Fibroblast of the conjunctiva (primary cell): ENCODE measurements at regions not wholly inside any gene's neighbourhood (a gene's known extent, or its start where the extent isn't known, plus 50 kb on each side); places are given as distances from the start of the nearest gene placed in this dataset.
A peak's percentile ranks its signal among the peaks of the same experiment; 100 is the strongest.

Source experiments
- DNase-seq: peaks from one replicate; pipeline ENCODE4 v3.0.0-alpha.2; 2010; ENCODE audit warnings: low read depth

- peak; percentile 33 for DNase-seq
These were observed 133.4 kb upstream of the SMAD3 start for GRCh38 chr15:66931768-66932633.

- DNase-seq, result no peak
These were observed 132.8 kb upstream of the SMAD3 start for GRCh38 chr15:66932634-66933024.

GRCh38 chr15:66933932-66934867 is 131.2 kb upstream of the SMAD3 start:
- no peak for DNase-seq

GRCh38 chr15:66934868-66935520 is 130.4 kb upstream of the SMAD3 start:
- no peak for DNase-seq

DNA sequence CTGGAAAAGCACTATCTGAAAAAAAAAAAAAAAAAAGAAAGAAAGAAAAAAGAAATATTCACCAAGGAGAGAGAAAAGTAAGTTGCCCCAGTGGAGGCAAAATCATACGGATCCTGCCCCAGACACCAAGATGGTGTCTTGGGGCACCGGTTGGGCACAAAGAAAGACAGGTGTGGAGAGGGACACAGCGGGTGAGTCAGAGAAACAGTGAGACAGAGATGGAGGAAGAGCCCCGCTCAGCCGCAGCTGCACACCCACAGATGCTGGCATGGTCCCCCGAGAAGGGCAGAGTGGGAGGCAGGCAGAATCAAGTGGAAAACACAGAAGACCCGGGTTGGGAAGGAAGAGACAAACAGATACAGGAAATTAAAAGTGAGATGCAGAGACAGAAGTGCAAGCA is 129.7 kb upstream of the SMAD3 start:
- DNase-seq, result no peak

GRCh38 chr15:66936109-66936860 is 129.1 kb upstream of the SMAD3 start:
- DNase-seq, result peak; percentile 59

- DNase-seq, result no peak
These were observed 128.4 kb upstream of the SMAD3 start for GRCh38 chr15:66936861-66937582.

DNA sequence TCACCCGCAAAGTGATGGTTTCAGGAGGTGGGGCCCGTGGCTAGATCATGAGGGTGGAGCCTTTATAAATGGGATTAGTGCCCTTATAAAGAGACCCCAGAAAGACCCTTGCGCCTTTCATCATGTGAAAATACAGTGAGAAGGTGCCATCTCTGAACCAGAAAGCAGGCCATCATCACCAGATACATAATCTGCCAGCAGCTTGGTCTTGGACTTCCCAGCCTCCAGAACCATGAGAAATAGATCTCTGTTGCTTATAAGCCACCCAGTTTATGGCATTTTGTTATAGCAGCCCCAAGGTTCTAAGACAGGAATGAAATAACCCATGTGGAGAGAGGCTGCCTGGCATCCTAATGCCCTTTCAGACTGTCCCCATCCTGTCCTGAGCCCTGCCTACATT is 127.8 kb upstream of the SMAD3 start:
- no peak for DNase-seq

DNA sequence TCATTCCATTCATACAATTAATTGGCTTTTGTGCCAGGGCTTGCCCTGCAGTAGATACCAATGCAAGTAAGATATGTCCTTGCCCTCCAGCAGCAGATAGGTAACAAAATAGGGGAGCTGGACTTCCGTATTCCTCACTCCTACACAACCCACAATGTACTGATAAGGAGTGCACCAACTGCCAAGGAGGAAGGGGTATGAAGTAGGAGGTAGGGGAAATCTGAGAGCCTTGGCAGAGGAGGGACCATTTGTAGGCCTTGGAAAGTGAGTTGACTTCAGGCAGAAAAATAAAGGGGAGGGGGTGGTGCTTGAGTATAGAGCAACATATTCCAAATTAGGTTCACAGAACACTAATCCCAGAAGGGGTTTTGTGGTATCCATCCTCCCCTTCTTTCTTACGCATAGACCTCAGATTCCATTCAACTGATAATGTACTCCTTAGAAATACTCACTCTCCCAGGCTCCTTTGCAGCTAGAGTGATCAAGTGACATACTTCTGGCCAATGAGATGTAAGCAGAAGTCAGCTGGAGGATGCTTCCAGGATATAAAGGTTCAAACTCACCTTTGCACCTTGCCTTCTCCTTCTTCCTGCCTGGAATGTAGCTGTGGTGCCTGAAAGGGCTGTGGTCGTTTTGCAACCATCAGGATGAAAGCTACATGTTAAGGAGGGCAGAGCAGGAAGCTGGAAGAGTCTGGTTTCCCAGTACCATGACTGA is 127.1 kb upstream of the SMAD3 start:
- DNase-seq, result no peak

DNA sequence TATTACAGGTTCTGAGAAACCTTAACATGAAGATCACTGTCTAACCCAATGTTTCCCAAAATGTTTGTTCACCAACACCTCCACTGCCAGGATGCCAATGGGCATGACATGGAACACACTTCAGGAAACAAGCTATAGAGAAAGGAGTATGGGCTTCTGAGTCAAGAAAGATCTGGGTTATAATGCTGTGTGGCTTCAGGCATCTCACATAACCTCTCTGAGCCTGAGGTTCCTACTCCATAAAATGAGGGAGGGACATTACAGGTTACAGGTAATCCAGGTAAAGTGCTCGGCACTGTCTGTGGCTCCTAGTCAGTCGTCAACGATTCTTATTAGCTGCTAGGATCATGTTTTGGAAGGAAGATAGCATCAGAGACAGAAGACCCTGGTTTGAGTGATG is 126.4 kb upstream of the SMAD3 start:
- DNase-seq, result no peak

DNA sequence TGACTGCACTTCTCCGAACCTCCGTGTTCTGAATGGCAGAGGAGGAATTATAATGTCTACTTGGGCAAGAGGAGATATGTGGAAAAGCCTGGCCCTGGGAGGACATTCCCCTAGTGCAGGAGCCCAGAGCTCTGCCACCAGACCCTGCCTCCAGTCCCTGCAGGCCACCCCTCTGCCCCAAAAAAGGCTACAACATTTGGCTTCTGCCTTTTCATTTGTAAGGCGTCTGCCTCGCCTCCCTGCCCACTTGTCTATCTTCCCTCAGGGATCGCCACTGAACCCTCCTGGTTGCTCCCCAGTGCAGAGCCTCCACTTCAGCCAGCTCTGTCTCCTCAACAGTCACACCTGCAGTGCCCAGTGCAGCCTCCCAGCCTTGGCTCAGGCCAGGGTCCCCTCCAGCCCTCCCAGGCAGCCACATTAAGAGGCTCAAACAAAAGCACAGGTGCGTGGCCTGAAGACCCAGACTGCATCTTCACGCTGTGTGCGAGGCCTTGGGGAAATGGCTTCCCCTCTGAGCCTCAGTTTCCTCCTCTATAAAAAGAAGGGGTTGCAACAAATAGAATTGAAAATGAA is 125.9 kb upstream of the SMAD3 start:
- DNase-seq, result no peak

DNA sequence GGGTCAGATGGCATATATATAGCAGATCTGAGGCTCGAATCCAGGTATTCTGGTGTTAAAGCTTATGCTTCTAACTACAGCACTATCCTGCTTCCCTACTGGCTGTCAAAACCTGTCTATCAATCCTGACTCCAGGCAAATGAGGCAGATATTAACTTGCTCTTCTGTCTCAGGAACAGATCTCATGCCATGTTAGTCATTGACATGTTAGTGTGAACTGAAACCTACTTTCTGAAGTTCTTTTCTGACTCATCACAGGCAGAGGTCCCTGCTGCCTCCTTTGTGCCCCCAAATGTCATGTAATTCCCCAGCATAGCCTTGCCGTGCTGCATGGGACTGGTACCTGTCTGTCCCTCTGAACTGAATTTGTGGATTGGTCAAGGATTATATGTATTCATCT is 125.0 kb upstream of the SMAD3 start:
- DNase-seq, result no peak

DNA sequence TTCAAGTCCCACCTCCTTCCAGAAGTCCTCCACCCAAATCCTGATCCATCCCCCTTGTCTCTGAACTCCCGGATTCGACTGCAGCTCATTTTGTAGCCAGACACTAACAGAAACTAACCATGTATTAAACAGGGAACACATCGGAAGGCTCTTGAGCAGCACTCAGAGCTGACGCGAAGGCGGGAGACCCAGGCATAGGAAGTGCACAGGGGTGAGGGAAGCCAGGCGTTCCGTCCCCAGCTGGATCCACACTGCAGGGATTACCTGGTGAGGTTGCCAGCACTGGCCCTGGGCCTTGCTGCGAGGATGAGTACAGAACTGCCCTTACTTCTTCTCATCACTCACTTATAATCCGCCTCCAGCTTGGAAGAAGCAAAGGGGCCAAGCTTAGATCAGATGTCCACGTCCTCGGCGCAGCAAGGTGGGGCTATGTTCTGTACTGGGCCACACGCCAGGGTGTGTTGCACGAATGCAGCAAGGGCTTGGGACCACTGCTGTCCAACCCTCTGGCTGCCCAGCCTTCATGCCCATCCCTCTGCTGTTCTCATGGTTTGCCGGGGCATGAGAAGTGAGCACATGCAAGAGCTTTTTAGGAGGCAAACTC is 124.2 kb upstream of the SMAD3 start:
- no peak for DNase-seq

DNA sequence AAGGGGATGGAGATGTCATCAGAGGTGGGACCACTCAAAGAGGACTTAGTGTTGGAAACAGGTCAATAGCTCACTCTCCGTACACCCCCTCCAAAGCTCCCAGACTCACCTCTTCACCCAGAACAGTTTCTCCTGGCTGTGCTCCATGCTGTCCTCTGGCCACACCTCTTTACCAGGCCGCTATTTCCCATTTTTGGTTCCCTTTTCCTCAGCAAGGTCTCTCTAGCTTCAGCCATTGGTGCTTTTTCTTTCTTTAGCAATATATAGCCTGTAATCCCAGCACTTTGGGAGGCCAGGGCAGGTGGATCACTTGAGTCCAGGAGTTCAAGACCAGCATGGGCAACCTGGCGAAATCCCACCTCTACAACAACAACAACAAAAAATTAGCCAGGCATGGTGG is 123.6 kb upstream of the SMAD3 start:
- no peak for DNase-seq

DNA sequence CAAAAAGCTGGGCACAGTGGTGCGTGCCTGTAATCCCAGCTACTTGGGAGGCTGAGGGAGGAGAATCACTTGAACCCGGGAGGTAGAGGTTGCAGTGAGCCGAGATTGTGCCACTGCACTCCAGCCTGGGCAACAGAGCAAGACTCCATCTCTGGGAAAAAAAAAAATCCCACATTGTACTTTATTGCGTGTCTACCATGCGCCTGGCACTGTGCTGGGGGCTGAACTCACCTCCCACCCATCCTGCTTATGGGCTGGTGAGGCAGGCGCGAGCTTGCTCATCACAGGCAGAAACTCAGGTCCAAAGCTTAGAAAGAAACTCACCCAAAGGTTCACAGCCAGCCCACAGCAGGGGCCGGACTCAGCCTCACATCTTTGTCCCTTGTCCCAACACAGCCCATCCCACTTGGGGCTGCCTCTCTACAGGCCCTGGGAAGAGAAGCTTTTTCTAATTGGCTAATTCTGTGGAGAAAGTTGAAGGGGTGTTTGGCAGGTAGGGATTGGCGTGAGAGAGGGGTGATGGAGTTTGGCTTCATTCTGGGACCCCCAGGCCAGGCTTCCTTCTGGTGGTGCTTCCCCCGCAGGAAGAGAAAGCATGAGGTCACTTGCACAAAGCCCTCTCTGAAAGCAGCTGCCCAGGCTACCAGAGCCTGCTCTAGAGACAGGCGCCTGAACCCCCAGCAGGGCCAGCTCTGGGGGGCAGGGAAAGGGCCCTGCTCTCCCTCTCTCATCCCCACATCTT is 122.6 kb upstream of the SMAD3 start:
- DNase-seq, result no peak

GRCh38 chr15:66943456-66944095 is 121.8 kb upstream of the SMAD3 start:
- DNase-seq, result no peak

GRCh38 chr15:66944121-66944520 is 121.3 kb upstream of the SMAD3 start:
- no peak for DNase-seq

GRCh38 chr15:66945286-66945685 is 120.1 kb upstream of the SMAD3 start:
- no peak for DNase-seq
